ENCODE measurements at regions not wholly inside any gene's neighbourhood (a gene's known extent, or its start where the extent isn't known, plus 50 kb on each side); places are given as distances from the start of the nearest gene placed in this dataset.
"Not testable (repeated sequence)": the region's sequence is repeated elsewhere in the genome, so short reads cannot be mapped to it uniquely, and the experiment has no call there.

- H3K27me3 ChIP-seq (ENCODE audit: control insufficient read depth, insufficient read depth, low read length); H3K79me2 ChIP-seq; H3K36me3 ChIP-seq (ENCODE audit: control insufficient read depth, insufficient read depth, low read length); H3K4me2 ChIP-seq (ENCODE audit: low read length); H3K27ac ChIP-seq; H3K9me3 ChIP-seq (ENCODE audit: control insufficient read depth, low read length); H2AFZ ChIP-seq; H3K9ac ChIP-seq; H3K4me1 ChIP-seq; H3K4me3 ChIP-seq (ENCODE audit: low read depth, low read length): not testable (repeated sequence)
Observed at GRCh38 chr13:52279408-52279807, 120.0 kb upstream of the NEK3 start.

GRCh38 chr13:52254299-52254698, 94.9 kb upstream of the NEK3 start:
- H3K4me3 ChIP-seq (ENCODE audit: low read depth, low read length); H3K4me1 ChIP-seq; H3K27ac ChIP-seq: not testable (repeated sequence)

GRCh38 chr13:52240752-52241151, 81.4 kb upstream of the NEK3 start:
- H3K4me2 ChIP-seq (ENCODE audit: low read length); H2AFZ ChIP-seq; H3K9me3 ChIP-seq (ENCODE audit: control insufficient read depth, low read length); H3K4me3 ChIP-seq (ENCODE audit: low read depth, low read length); H3K79me2 ChIP-seq; H3K27ac ChIP-seq; H3K36me3 ChIP-seq (ENCODE audit: control insufficient read depth, insufficient read depth, low read length); H3K4me1 ChIP-seq; H3K9ac ChIP-seq; H3K27me3 ChIP-seq (ENCODE audit: control insufficient read depth, insufficient read depth, low read length): not testable (repeated sequence)

More at GRCh38 chr13:52254299-52254698, 94.9 kb upstream of the NEK3 start:
- H2AFZ ChIP-seq; H3K9ac ChIP-seq; H3K4me2 ChIP-seq (ENCODE audit: low read length); H3K36me3 ChIP-seq (ENCODE audit: control insufficient read depth, insufficient read depth, low read length); H3K79me2 ChIP-seq; H3K9me3 ChIP-seq (ENCODE audit: control insufficient read depth, low read length); H3K27me3 ChIP-seq (ENCODE audit: control insufficient read depth, insufficient read depth, low read length): not testable (repeated sequence)

- H3K4me1 ChIP-seq; H3K4me3 ChIP-seq (ENCODE audit: low read depth, low read length); H3K4me2 ChIP-seq (ENCODE audit: low read length); H3K27me3 ChIP-seq (ENCODE audit: control insufficient read depth, insufficient read depth, low read length); H3K36me3 ChIP-seq (ENCODE audit: control insufficient read depth, insufficient read depth, low read length); H3K27ac ChIP-seq; H3K79me2 ChIP-seq; H3K9ac ChIP-seq; H3K9me3 ChIP-seq (ENCODE audit: control insufficient read depth, low read length): not testable (repeated sequence)
- H2AFZ ChIP-seq, result peak overlapping the region; percentile 46
- peak; percentile 50 for TF ChIP-seq CTCF (IDR thresholded peaks at IDR 0.05)
Observed at GRCh38 chr13:52235900-52236595, 76.7 kb upstream of the NEK3 start.

GRCh38 chr13:52234928-52235327, 75.5 kb upstream of the NEK3 start:
- not testable (repeated sequence) for H3K27ac ChIP-seq; H3K27me3 ChIP-seq (ENCODE audit: control insufficient read depth, insufficient read depth, low read length)

GRCh38 chr13:52223063-52223462, 63.7 kb upstream of the NEK3 start:
- H3K9ac ChIP-seq; H3K27me3 ChIP-seq (ENCODE audit: control insufficient read depth, insufficient read depth, low read length); H3K27ac ChIP-seq; H2AFZ ChIP-seq; H3K4me3 ChIP-seq (ENCODE audit: low read depth, low read length); H3K9me3 ChIP-seq (ENCODE audit: control insufficient read depth, low read length); H3K79me2 ChIP-seq; H3K4me1 ChIP-seq; H3K36me3 ChIP-seq (ENCODE audit: control insufficient read depth, insufficient read depth, low read length); H3K4me2 ChIP-seq (ENCODE audit: low read length): not testable (repeated sequence)

More at GRCh38 chr13:52234928-52235327, 75.5 kb upstream of the NEK3 start:
- not testable (repeated sequence) for H3K9ac ChIP-seq; H3K4me1 ChIP-seq; H3K4me2 ChIP-seq (ENCODE audit: low read length); H3K9me3 ChIP-seq (ENCODE audit: control insufficient read depth, low read length); H3K79me2 ChIP-seq; H3K4me3 ChIP-seq (ENCODE audit: low read depth, low read length); H3K36me3 ChIP-seq (ENCODE audit: control insufficient read depth, insufficient read depth, low read length); H2AFZ ChIP-seq

GRCh38 chr13:52213920-52214319, 54.5 kb upstream of the NEK3 start:
- H3K4me1 ChIP-seq, result not testable (repeated sequence)

GRCh38 chr13:52212886-52213285, 53.5 kb upstream of the NEK3 start:
- H3K4me1 ChIP-seq; H3K36me3 ChIP-seq (ENCODE audit: control insufficient read depth, insufficient read depth, low read length); H3K27me3 ChIP-seq (ENCODE audit: control insufficient read depth, insufficient read depth, low read length); H3K9me3 ChIP-seq (ENCODE audit: control insufficient read depth, low read length); H3K4me2 ChIP-seq (ENCODE audit: low read length); H3K4me3 ChIP-seq (ENCODE audit: low read depth, low read length); H3K27ac ChIP-seq; H3K9ac ChIP-seq; H3K79me2 ChIP-seq; H2AFZ ChIP-seq: not testable (repeated sequence)

More at GRCh38 chr13:52213920-52214319, 54.5 kb upstream of the NEK3 start:
- not testable (repeated sequence) for H3K9ac ChIP-seq; H3K36me3 ChIP-seq (ENCODE audit: control insufficient read depth, insufficient read depth, low read length); H3K79me2 ChIP-seq; H3K4me2 ChIP-seq (ENCODE audit: low read length); H3K27ac ChIP-seq; H2AFZ ChIP-seq; H3K4me3 ChIP-seq (ENCODE audit: low read depth, low read length); H3K27me3 ChIP-seq (ENCODE audit: control insufficient read depth, insufficient read depth, low read length); H3K9me3 ChIP-seq (ENCODE audit: control insufficient read depth, low read length)

GRCh38 chr13:52211416-52211776, 52.0 kb upstream of the NEK3 start:
- H3K27ac ChIP-seq; H3K4me2 ChIP-seq (ENCODE audit: low read length); H3K36me3 ChIP-seq (ENCODE audit: control insufficient read depth, insufficient read depth, low read length); H3K79me2 ChIP-seq; H3K4me3 ChIP-seq (ENCODE audit: low read depth, low read length); H3K27me3 ChIP-seq (ENCODE audit: control insufficient read depth, insufficient read depth, low read length); H3K4me1 ChIP-seq; H3K9ac ChIP-seq; H3K9me3 ChIP-seq (ENCODE audit: control insufficient read depth, low read length); H2AFZ ChIP-seq: not testable (repeated sequence)

- not testable (repeated sequence) for H3K36me3 ChIP-seq (ENCODE audit: control insufficient read depth, insufficient read depth, low read length); H3K4me1 ChIP-seq; H3K9ac ChIP-seq
Observed at GRCh38 chr13:52210564-52211415, 51.4 kb upstream of the NEK3 start.

More at GRCh38 chr13:52210564-52211415, 51.4 kb upstream of the NEK3 start:
- H3K4me2 ChIP-seq (ENCODE audit: low read length); H3K27ac ChIP-seq; H3K27me3 ChIP-seq (ENCODE audit: control insufficient read depth, insufficient read depth, low read length); H2AFZ ChIP-seq; H3K4me3 ChIP-seq (ENCODE audit: low read depth, low read length); H3K9me3 ChIP-seq (ENCODE audit: control insufficient read depth, low read length); H3K79me2 ChIP-seq: not testable (repeated sequence)

Measured in parathyroid adenoma (tissue), 2 donors.